Duodenal mucosa (tissue), 2 donors: ENCODE measurements at regions not wholly inside any gene's neighbourhood (a gene's known extent, or its start where the extent isn't known, plus 50 kb on each side); places are given as distances from the start of the nearest gene placed in this dataset.
A peak's percentile ranks its signal among the peaks of the same experiment; 100 is the strongest.

Source experiments
- H3K27ac ChIP-seq: one replicate; pipeline ENCODE4 v1.7.0; 2013; ENCODE audit warnings: low read depth, low read length
- H3K27me3 ChIP-seq, 2 donors: one replicate each; pipeline ENCODE4 v1.7.0; 2013; ENCODE audit warnings: low read length in 2 of 2, control low read depth in 1 of 2; ENCODE audit not compliant: insufficient read depth in 2 of 2, control insufficient read depth in 1 of 2
- H3K36me3 ChIP-seq, 2 donors: one replicate each; pipeline ENCODE4 v1.7.0; 2013; ENCODE audit warnings: low read length in 2 of 2, control low read depth in 1 of 2; ENCODE audit not compliant: insufficient read depth in 2 of 2, control insufficient read depth in 1 of 2
- H3K4me1 ChIP-seq, 2 donors: one replicate each; pipeline ENCODE4 v1.7.0; 2013; ENCODE audit warnings: low read length in 2 of 2, control low read depth in 1 of 2; ENCODE audit not compliant: insufficient read depth in 2 of 2, control insufficient read depth in 1 of 2
- H3K4me3 ChIP-seq, 2 donors: one replicate each; pipeline ENCODE4 v1.7.0; 2013; ENCODE audit warnings: low read length in 2 of 2, low read depth in 1 of 2
- H3K9ac ChIP-seq, 2 donors: one replicate each; pipeline ENCODE4 v1.7.0; 2013; ENCODE audit warnings: low read length in 2 of 2, low read depth in 1 of 2
- H3K9me3 ChIP-seq, 2 donors: one replicate each; pipeline ENCODE4 v1.7.0; 2013; ENCODE audit warnings: low read length in 2 of 2, control low read depth in 1 of 2; ENCODE audit not compliant: control insufficient read depth in 1 of 2

DNA sequence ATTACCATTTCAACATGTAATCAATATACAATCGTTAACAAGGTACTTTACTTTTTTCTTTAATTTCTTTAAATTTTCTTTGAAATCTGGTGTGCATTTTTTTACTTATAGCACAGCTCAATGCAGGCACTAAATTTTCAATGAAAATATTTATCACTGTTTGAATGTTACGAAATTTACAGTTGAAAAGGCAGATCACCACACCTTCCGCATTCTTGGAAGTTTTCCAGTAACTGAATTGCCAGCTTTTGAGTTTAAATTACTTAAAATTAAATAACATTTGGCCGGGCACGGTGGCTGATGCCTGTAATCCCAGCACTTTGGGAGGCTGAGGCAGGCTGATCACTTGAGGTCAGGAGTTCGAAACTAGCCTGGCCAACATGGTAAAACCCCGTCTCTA is 309.9 kb downstream of the BMP7 start:
- H3K4me1 ChIP-seq, result no peaks in the 10 kb centered on the region
- H3K9ac ChIP-seq, result no peak overlapping the region
- no peak overlapping the region for H3K27ac ChIP-seq
- H3K27me3 ChIP-seq, result peaks cover 9 to 18% of the 10 kb centered on the region in 2 donors
- no peak overlapping the region for H3K4me3 ChIP-seq
- no peaks in the 10 kb centered on the region for H3K9me3 ChIP-seq
- no peaks in the 10 kb centered on the region for H3K36me3 ChIP-seq

DNA sequence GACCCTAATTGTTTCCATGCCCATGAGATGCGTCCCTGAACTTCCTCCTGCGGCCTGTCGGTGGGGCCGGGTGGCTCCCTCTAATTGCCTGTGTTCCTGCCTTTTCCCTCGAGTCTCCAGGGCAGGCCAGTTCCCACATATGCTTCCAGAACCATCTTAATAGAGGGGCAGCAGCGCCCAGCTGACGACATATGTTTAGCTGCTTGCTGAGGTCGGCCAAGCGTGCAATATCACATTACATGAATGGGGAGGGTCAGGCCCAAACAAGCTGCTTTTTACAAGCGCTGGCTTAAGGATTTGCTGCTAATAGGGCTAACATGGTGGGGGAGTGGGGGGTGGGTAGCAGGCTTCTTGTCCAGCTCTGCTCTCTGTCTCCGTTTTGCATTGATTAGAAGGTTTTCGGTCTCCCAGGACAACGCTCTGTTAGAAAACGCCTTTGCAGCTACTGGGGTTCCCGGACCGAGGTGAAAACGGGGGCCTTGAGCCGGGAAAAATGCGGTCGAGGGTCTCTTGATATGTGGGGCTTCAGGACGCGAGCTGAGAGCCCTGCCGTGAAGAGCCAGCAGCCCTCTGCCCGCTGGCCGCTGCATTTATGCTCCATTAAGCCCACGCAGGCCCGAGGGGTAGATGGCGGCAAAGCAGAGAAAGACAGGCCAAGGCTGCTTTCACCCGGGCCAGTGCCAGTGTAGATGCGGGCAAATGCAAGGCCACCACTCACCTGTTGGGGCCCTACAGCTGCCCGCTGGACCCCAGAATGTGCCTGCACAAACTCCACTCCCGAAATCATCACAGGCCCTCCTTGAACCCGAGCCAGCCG is 308.5 kb downstream of the BMP7 start:
- Histone ChIP-seq H3K9ac (no peak overlapping the region), H3K4me1 (no peaks in the 10 kb centered on the region), H3K27ac (no peak overlapping the region), H3K9me3 (no peaks in the 10 kb centered on the region), H3K27me3 (peaks cover 9 to 18% of the 10 kb centered on the region in 2 donors), H3K4me3 (no peak overlapping the region), H3K36me3 (no peaks in the 10 kb centered on the region)

DNA sequence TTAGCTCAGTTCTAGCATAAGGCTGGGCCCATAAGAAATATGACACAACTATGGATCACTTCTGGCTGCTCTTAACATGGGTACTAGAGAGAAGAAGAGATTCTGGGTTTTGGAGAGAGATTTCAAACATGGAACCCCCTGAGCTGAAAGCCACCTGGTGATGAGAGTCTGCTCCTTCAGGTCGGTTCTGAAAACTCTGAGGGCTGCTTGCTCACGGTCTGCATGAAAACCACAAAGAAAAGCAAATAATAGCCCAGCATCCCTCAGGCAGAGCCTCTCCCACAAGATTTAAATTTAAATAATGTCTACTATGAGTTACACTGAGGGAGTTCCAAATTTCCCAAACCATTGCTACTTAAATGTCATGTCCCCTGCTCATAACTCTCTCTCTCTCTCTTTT is 301.5 kb downstream of the BMP7 start:
- no peak overlapping the region for H3K4me3 ChIP-seq
- H3K27ac ChIP-seq, result no peak overlapping the region
- no peaks in the 10 kb centered on the region for H3K36me3 ChIP-seq
- no peaks in the 10 kb centered on the region for H3K4me1 ChIP-seq
- no peak overlapping the region for H3K9ac ChIP-seq
- no peaks in the 10 kb centered on the region for H3K27me3 ChIP-seq
- H3K9me3 ChIP-seq, result no peaks in the 10 kb centered on the region

DNA sequence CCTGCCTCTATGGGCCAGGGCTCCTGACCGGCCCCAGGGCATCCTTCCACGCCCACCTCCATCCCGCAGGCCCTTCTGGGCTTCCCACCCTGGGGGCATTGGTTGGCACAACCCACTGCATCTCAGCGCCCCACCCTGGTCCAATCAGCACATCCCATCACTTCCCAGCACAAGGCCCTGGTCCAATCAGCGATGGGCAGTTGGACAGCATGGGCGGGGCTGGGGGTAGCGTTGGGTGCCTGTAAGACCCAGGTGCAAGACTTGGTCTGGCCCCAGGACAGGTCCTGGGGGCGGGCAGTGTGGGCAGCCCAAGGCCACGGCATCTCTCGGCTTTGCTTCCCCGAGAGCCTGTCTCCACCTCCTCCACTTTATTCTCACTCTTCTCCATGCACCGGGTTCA is 298.5 kb downstream of the BMP7 start:
- Histone ChIP-seq H3K27ac (no peak overlapping the region), H3K9me3 (no peaks in the 10 kb centered on the region), H3K27me3 (peaks cover under 1 to 1% of the 10 kb centered on the region in 2 donors), H3K36me3 (no peaks in the 10 kb centered on the region), H3K4me1 (no peaks in the 10 kb centered on the region), H3K4me3 (no peak overlapping the region), H3K9ac (no peak overlapping the region)

DNA sequence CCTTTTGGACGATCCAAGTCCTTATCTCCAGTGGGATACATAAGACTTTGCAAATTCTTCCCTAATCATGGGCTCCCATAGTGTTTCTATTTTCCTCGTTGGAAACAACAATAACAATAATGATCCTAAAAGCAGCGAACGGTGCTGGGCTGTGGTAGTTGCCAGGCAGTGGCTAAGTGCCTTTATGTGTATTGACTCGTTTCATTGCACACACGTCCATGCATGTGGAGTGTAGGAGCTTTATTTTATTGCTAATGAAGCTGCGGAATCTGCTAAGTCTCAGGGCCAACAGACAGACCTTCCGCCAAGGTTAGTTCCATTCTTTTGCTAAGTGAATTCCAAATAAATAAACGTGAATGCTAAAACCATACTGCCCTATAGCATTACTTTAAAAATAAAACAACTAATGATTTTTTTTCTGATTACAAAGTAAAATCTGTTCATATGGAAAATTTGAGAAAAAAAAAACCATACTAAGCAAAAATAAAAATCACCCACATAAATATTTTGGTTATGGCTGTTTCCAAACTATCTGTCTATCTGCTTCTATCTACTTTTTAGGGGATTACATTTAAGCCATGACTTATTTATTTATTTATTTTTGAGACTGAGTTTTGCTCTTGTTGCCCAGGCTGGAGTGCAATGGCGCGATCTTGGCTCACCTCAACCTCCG is 297.9 kb downstream of the BMP7 start:
- H3K9me3 ChIP-seq, result no peaks in the 10 kb centered on the region
- no peak overlapping the region for H3K27ac ChIP-seq
- H3K36me3 ChIP-seq, result no peaks in the 10 kb centered on the region
- no peaks in the 10 kb centered on the region for H3K4me1 ChIP-seq
- H3K27me3 ChIP-seq, result peaks cover 5 to 6% of the 10 kb centered on the region in 2 donors
- no peak overlapping the region for H3K4me3 ChIP-seq
- H3K9ac ChIP-seq, result no peak overlapping the region

DNA sequence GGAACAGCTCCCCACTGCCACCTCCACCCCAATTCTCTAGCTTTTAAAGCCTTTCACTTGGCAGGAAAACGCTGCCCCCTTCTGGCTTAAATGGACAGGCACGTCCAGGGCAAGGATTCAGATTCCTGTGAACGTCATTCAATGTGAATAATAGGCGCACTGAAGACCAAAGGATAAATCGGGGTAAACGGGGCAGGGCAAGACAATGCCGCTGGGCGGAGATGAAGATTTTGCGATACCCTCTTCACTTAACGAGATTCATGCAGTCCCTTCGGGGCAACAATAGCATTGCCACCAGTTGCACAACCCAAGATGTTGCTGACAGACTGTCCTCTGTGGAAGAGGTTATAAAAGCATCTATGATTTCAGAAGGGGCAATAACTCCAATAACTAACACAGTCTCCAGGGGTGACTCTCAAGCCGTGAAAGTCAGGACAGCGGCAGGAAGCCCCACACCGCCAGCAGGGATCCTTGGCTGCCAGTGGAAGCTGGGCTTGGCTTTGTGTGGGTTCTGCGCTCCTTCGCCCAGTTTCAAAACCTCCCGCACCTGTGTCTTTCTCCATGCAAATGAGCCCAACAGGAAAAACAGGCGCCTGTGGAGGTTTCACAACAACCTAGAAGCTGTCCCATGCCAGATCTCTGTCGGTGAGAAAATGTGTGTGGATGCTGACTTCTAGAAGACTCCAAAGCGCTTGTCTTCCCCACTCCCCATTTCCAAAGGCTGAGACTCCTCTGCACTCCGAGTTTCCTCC is 291.8 kb downstream of the BMP7 start:
- Histone ChIP-seq H3K27ac (no peak overlapping the region), H3K9ac (no peak overlapping the region), H3K4me3 (peak overlapping the region in 1 of 2 donors; percentile 17), H3K36me3 (no peaks in the 10 kb centered on the region), H3K9me3 (no peaks in the 10 kb centered on the region), H3K27me3 (peaks cover 10 to 17% of the 10 kb centered on the region in 2 donors), H3K4me1 (no peaks in the 10 kb centered on the region)

DNA sequence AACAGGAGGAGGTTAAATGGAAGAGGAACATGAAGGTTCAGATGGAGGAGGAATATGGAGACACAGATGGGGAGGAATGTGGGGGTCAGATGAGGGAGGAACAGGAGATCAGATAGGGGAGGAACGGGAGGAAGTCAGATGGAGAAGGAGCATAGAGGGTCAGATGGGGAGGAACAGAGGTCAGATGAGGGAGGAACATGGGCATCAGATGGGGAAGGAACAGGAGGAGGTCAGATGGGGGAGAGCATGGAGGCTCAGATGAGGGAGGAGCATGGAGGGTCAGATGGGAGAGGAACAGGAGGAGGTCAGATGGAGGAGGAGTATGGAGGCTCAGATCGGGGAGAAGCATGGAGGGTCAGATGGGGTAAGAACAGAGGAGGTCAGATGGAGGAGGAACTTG is 290.6 kb downstream of the BMP7 start:
- no peaks in the 10 kb centered on the region for H3K4me1 ChIP-seq
- H3K9me3 ChIP-seq, result no peaks in the 10 kb centered on the region
- H3K27ac ChIP-seq, result no peak overlapping the region
- H3K4me3 ChIP-seq, result no peak overlapping the region
- H3K36me3 ChIP-seq, result no peaks in the 10 kb centered on the region
- peaks cover 10 to 17% of the 10 kb centered on the region in 2 donors for H3K27me3 ChIP-seq
- no peak overlapping the region for H3K9ac ChIP-seq

DNA sequence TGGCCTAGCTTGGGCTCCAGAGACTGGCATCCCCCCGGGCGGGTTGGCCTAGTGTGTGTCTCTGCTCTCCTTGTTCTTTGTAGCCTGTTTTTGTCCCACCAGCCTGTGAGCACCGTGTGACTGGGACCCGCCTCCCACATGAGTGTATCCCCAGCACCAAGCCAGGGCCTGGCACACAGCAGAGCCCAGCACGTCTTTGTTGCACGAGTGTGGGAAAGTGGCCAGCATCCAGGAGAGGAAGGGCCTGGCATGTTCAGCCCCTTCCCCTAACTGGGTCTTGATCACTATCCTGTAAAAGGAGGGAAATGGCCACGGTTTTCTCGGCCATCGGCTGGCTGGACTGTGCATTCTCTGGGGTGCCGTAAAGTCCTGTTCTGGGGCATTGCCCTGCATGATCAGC is 290.1 kb downstream of the BMP7 start:
- no peaks in the 10 kb centered on the region for H3K4me1 ChIP-seq
- peaks cover 10 to 17% of the 10 kb centered on the region in 2 donors for H3K27me3 ChIP-seq
- H3K27ac ChIP-seq, result no peak overlapping the region
- no peaks in the 10 kb centered on the region for H3K36me3 ChIP-seq
- no peaks in the 10 kb centered on the region for H3K9me3 ChIP-seq
- H3K4me3 ChIP-seq, result no peak overlapping the region
- H3K9ac ChIP-seq, result no peak overlapping the region

DNA sequence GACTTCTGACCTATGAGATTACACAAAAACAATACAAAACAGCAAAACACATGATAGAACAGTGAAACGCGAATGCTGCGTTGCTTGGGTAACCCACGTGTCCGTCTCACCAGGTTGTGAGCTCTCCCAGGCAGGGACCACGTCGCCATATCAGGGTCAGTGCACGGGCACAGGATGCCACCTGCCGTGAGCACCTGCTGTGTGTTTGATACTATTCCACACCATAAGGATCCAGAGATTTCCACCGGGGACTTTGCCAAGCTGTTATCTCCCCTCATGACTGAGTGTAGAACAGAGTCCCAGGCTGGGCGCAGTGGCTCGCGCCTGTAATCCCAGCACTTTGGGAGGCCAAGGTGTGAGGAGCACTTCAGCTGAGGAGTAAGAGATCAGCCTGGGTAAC is 288.0 kb downstream of the BMP7 start:
- no peak overlapping the region for H3K27ac ChIP-seq
- no peak overlapping the region for H3K9ac ChIP-seq
- H3K9me3 ChIP-seq, result no peaks in the 10 kb centered on the region
- H3K4me3 ChIP-seq, result no peak overlapping the region
- peaks cover 4 to 12% of the 10 kb centered on the region in 2 donors for H3K27me3 ChIP-seq
- H3K36me3 ChIP-seq, result no peaks in the 10 kb centered on the region
- H3K4me1 ChIP-seq, result no peaks in the 10 kb centered on the region

DNA sequence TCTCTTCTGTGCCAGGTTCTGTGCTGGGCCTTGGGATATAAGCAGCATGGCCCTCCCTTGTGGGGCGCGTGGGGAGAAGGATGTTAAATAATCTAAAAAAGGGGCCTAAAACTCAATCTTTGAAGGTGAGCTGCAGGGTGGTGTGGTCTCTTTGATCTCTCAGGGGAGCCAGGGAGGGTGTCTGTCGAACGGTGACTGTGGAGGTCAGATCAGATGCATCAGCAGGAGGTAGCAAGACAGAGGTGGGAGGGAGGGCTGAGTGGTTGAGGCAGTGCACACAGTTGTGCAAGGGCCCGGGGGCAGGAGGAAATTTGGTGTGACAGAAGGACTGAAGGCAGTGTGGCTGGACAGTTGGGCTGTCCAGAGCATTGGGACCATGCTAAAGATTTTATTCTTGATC is 287.3 kb downstream of the BMP7 start:
- no peaks in the 10 kb centered on the region for H3K4me1 ChIP-seq
- H3K27ac ChIP-seq, result no peak overlapping the region
- no peaks in the 10 kb centered on the region for H3K9me3 ChIP-seq
- no peaks in the 10 kb centered on the region for H3K36me3 ChIP-seq
- peaks cover 4 to 5% of the 10 kb centered on the region in 2 donors for H3K27me3 ChIP-seq
- H3K4me3 ChIP-seq, result no peak overlapping the region
- H3K9ac ChIP-seq, result no peak overlapping the region
